RPMI7951 (cell line): ENCODE measurements at regions not wholly inside any gene's neighbourhood (a gene's known extent, or its start where the extent isn't known, plus 50 kb on each side); places are given as distances from the start of the nearest gene placed in this dataset.

Experiments
- DNase-seq: peaks from one replicate; pipeline ENCODE4 v3.0.0-alpha.2; 2012; ENCODE audit warnings: low read depth

GRCh38 chr5:160175438-160176218, 53.7 kb upstream of the FABP6 start:
- peak; percentile 75 for DNase-seq

GRCh38 chr5:160174780-160175437, 54.4 kb upstream of the FABP6 start:
- DNase-seq: no peak

- no peak for DNase-seq
Observed at GRCh38 chr5:160174290-160174689, 55.0 kb upstream of the FABP6 start.

- no peak for DNase-seq
Observed at GRCh38 chr5:160171666-160172065, 52.4 kb upstream of the PWWP2A start.

- DNase-seq: peak; percentile 73
Observed at GRCh38 chr5:160169326-160169725, 50.1 kb upstream of the PWWP2A start.
